GM23248 (cell line): ENCODE measurements at regions not wholly inside any gene's neighbourhood (a gene's known extent, or its start where the extent isn't known, plus 50 kb on each side); places are given as distances from the start of the nearest gene placed in this dataset.
"Not testable (repeated sequence)": the region's sequence is repeated elsewhere in the genome, so short reads cannot be mapped to it uniquely, and the experiment has no call there.

Experiments
- DNase-seq: peaks from one replicate; pipeline ENCODE4 v3.0.0-alpha.2; 2015
- H2AFZ ChIP-seq: fragments of 200-600 bp; sonication (generic); 2 replicates; pipeline ENCODE4 v1.6.1; 2016; ENCODE audit warnings: antibody characterized with exemption
- H3F3A ChIP-seq: fragments of 200-600 bp; sonication (generic); 2 replicates; pipeline ENCODE4 v1.6.1; 2016; ENCODE audit warnings: mild to moderate bottlenecking, antibody characterized with exemption, mixed run types; ENCODE audit not compliant: insufficient read depth
- H3K27ac ChIP-seq: fragments of 200-600 bp; sonication (generic); 2 replicates; pipeline ENCODE4 v1.5.1; 2016; ENCODE audit warnings: mild to moderate bottlenecking
- H3K27me3 ChIP-seq: fragments of 200-600 bp; sonication (generic); replicated peaks from 2 replicates; pipeline ENCODE4 v1.6.1; 2016; ENCODE audit warnings: mild to moderate bottlenecking; ENCODE audit not compliant: insufficient read depth
- H3K36me3 ChIP-seq: fragments of 200-600 bp; sonication (generic); 2 replicates; pipeline ENCODE4 v1.6.1; 2016; ENCODE audit warnings: low read depth, mild to moderate bottlenecking
- H3K4me1 ChIP-seq: fragments of 200-600 bp; sonication (generic); 2 replicates; pipeline ENCODE4 v1.6.1; 2016; ENCODE audit warnings: mild to moderate bottlenecking; ENCODE audit not compliant: insufficient read depth
- H3K4me2 ChIP-seq: fragments of 200-600 bp; sonication (generic); one replicate; pipeline ENCODE4 v1.6.1; 2016; ENCODE audit warnings: mild to moderate bottlenecking; ENCODE audit not compliant: unreplicated experiment
- H3K4me3 ChIP-seq: fragments of 200-600 bp; sonication (generic); 2 replicates; pipeline ENCODE4 v1.5.1; 2016; ENCODE audit warnings: mild to moderate bottlenecking
- H3K79me2 ChIP-seq: fragments of 200-600 bp; sonication (generic); 2 replicates; pipeline ENCODE4 v1.6.1; 2016; ENCODE audit warnings: mild to moderate bottlenecking; ENCODE audit not compliant: insufficient read depth
- H3K9ac ChIP-seq: fragments of 200-600 bp; sonication (generic); 2 replicates; pipeline ENCODE4 v1.6.1; 2016; ENCODE audit warnings: mild to moderate bottlenecking
- H3K9me2 ChIP-seq: fragments of 200-600 bp; sonication (generic); 2 replicates; pipeline ENCODE4 v1.6.1; 2016; ENCODE audit warnings: mixed run types, mild to moderate bottlenecking, moderate library complexity; ENCODE audit not compliant: insufficient read depth
- H3K9me3 ChIP-seq: fragments of 200-600 bp; sonication (generic); one replicate; pipeline ENCODE4 v1.6.1; 2017; ENCODE audit warnings: low read depth
- H4K20me1 ChIP-seq: fragments of 200-600 bp; sonication (generic); 2 replicates; pipeline ENCODE4 v1.6.0; 2016; ENCODE audit not compliant: insufficient read depth
- EZH2 ChIP-seq: fragments of 200-600 bp; sonication (generic); IDR thresholded peaks from 2 replicates; pipeline ENCODE4 v1.6.1; 2018; ENCODE audit warnings: antibody characterized with exemption, mild to moderate bottlenecking; ENCODE audit not compliant: insufficient read depth, poor library complexity, severe bottlenecking
- EZH2phosphoT487 ChIP-seq: fragments of 200-600 bp; sonication (generic); IDR thresholded peaks from 2 replicates; pipeline ENCODE4 v1.6.1; 2018; ENCODE audit warnings: antibody characterized with exemption, moderate library complexity, mild to moderate bottlenecking, low read depth; ENCODE audit not compliant: insufficient read depth
- WGBS, 2 experiments: methylation state at CpG; one replicate each; pipeline ENCODE4 v1.1.6; 2015 to 2017; ENCODE audit warnings: low lambda C conversion rate in 2 of 2, low coverage in 1 of 2; ENCODE audit errors: missing lambda C conversion rate in 2 of 2; 5-methylcytosine and 5-hydroxymethylcytosine counted together
- in situ Hi-C: fragments of 300-500 bp; cut with MboI; formaldehyde crosslinking; loops from 2 replicates; pipeline ENCODE4 v1.15.0; 2020

DNA sequence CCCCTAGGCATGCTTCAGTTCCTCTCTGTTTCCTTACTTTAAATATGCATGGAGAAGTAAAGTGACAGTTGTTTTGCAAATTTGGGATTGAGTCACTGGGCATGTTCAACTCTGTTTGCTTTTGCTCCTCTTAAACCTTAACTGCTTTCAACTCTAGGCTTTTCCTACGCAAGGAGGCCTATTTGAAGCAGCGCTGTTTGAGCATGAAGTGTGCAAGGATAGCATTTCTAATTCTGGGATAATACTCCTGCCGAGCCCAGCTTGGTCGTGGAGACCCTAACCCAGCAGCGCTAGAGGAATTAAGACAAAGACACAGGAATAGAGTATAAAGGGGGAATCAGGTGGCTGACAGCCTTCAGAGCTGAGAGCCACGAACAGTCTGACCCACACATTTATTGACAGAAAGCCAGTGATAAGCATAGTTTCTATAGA, 803.4 kb upstream of the CDH10 start:
- H3K9me2 ChIP-seq: no peaks in the 10 kb centered on the region
- H3K27me3 ChIP-seq: no peaks in the 10 kb centered on the region
- no peak overlapping the region for H3K27ac ChIP-seq
- no peaks in the 10 kb centered on the region for H3F3A ChIP-seq
- H2AFZ ChIP-seq: no peak overlapping the region
- DNase-seq: no peak
- in situ Hi-C loops: no loop called here
- no peak overlapping the region for H3K4me3 ChIP-seq
- WGBS, 2 experiments: 9 to 15% methylated on average over 6 of the region's 6 CpGs
- H3K4me1 ChIP-seq: no peaks in the 10 kb centered on the region
- H3K4me2 ChIP-seq: no peak overlapping the region
- H4K20me1 ChIP-seq: no peaks in the 10 kb centered on the region
- no peaks in the 10 kb centered on the region for H3K36me3 ChIP-seq
- H3K9me3 ChIP-seq: no peaks in the 10 kb centered on the region
- no peaks in the 10 kb centered on the region for H3K79me2 ChIP-seq
- H3K9ac ChIP-seq: no peak overlapping the region
- TF ChIP-seq EZH2 (no peak), EZH2phosphoT487 (no peak)

DNA sequence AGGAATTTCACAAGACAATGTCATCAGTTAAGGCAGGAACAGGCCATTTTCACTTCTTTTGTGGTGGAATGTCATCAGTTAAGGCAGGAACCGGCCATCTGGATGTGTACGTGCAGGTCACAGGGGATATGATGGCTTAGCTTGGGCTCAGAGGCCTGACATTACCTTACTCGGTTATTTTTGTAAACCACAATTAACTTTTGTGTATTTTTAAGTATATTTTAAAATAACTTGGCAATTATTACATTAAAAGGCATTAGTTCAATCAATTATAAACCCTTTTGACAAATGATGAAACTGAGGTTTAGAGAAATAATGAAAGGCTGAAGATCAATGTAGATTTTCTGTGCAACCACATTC, 801.3 kb upstream of the CDH10 start:
- H3K79me2 ChIP-seq, H3K4me1 ChIP-seq, H3K9me2 ChIP-seq, H4K20me1 ChIP-seq, H3K27me3 ChIP-seq, H3K9ac ChIP-seq, H2AFZ ChIP-seq, in situ Hi-C loops, H3F3A ChIP-seq, H3K4me3 ChIP-seq, H3K4me2 ChIP-seq, H3K27ac ChIP-seq, H3K9me3 ChIP-seq, H3K36me3 ChIP-seq, DNase-seq: not testable (repeated sequence)
- WGBS, 2 experiments: 13 to 16% methylated on average over 3 of the region's 3 CpGs

DNA sequence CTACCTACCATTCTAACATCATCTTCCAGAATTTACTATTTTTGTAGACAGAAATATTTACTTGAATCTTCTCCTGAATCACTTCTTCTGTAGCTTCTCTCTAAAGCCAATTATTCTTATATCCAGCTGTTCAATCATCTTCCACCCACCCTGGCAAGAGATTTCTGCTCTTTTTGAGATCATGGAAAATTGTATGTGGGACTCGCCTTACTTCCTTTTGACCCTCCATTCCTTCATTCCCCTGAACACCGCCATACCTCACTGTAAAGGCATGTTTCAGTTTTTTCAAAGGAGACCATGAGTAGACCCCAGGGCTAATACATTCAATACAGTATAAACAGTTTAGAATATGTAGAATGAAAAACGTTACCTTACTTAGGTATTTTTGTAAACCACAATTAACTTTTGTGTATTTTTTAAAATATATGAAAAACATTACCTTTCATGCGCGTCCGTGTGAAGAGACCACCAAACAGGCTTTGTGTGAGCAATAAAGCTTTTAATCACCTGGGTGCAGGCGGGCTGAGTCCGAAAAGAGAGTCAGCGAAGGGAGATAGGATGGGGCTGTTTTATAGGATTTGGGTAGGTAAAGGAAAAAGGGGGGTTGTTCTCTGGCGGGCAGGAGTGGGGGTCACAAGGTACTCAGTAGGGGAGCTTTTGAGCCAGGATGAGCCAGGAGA, 800.7 kb upstream of the CDH10 start:
- H3K9me2 ChIP-seq, H3F3A ChIP-seq, H3K9me3 ChIP-seq, H3K27me3 ChIP-seq, H3K4me2 ChIP-seq, H4K20me1 ChIP-seq, H3K79me2 ChIP-seq, H3K4me3 ChIP-seq, DNase-seq, H3K36me3 ChIP-seq, in situ Hi-C loops, H3K27ac ChIP-seq, H2AFZ ChIP-seq, H3K4me1 ChIP-seq, H3K9ac ChIP-seq: not testable (repeated sequence)
- 26 to 27% methylated on average over 9 to 10 of the region's 10 CpGs for WGBS, 2 experiments

- Histone ChIP-seq H3K27me3 (no peaks in the 10 kb centered on the region), H3K9me3 (no peaks in the 10 kb centered on the region), H3K27ac (no peak overlapping the region), H3K36me3 (no peaks in the 10 kb centered on the region), H3F3A (no peaks in the 10 kb centered on the region), H3K79me2 (no peaks in the 10 kb centered on the region), H3K9ac (no peak overlapping the region), H3K4me2 (no peak overlapping the region), H4K20me1 (no peaks in the 10 kb centered on the region), H2AFZ (no peak overlapping the region), H3K4me3 (no peak overlapping the region), H3K4me1 (no peaks in the 10 kb centered on the region), H3K9me2 (no peaks in the 10 kb centered on the region)
- TF ChIP-seq EZH2phosphoT487 (no peak), EZH2 (no peak)
- in situ Hi-C loops: no loop called here
- DNase-seq: no peak
- 13 to 18% methylated on average over 2 of the region's 2 CpGs for WGBS, 2 experiments
Measured at GRCh38 chr5:25444697-25445096, 799.9 kb upstream of the CDH10 start.

DNA sequence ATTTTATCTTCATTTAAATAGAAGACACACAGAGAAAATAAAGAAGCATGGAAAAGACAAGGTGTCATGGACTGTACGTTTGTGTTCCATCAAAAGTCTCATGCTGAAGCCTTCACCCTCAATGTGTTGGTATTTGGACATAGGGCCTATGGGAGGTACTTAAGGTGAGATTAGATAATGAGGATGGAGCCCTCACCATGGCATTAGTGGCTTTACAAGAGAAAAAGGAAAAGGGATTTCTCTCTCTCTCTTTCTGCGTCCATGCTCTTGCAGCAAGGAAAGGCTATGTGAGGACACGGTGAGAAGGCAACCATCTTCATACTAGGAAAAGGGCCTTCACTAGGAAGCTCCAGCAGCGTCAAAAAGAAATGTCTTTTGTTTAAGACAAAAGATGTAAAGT, 797.0 kb upstream of the CDH10 start:
- no peak for DNase-seq
- Histone ChIP-seq H3K79me2 (no peaks in the 10 kb centered on the region), H2AFZ (no peak overlapping the region), H3K9me2 (no peaks in the 10 kb centered on the region), H4K20me1 (no peaks in the 10 kb centered on the region), H3K9ac (no peak overlapping the region), H3K27ac (no peak overlapping the region), H3F3A (no peaks in the 10 kb centered on the region), H3K4me3 (no peak overlapping the region), H3K36me3 (no peaks in the 10 kb centered on the region), H3K4me2 (no peak overlapping the region), H3K27me3 (no peaks in the 10 kb centered on the region), H3K9me3 (no peaks in the 10 kb centered on the region), H3K4me1 (no peaks in the 10 kb centered on the region)
- TF ChIP-seq EZH2phosphoT487: no peak
- no peak for TF ChIP-seq EZH2
- in situ Hi-C loops: no loop called here
- 14 to 22% methylated on average over 4 of the region's 4 CpGs for WGBS, 2 experiments
